ENCODE measurements at regions not wholly inside any gene's neighbourhood (a gene's known extent, or its start where the extent isn't known, plus 50 kb on each side); places are given as distances from the start of the nearest gene placed in this dataset.

DNA sequence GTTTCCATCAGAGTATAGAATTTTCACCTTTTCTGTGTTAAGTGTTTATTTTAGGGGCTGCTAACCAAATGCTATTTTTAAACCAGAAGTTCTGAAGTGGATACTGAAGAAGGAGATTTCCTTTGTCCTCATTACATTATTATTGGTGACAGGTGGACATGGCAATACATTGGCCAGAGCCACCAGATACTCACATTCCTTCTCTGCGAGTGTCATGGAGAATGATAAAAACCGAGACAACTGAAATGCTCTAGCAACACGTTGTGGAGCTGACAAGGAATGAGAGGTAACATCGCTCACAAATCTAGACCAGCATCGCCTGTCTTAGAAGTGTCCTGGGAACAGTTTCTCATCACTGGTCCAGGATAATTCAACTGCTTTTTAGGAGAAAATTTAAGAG is 241.2 kb downstream of the IRS1 start:
- DNase-seq (ENCODE audit: low read depth in 1 of 2, low spot score in 1 of 2) = no peak
- TF ChIP-seq, protein P1, sequence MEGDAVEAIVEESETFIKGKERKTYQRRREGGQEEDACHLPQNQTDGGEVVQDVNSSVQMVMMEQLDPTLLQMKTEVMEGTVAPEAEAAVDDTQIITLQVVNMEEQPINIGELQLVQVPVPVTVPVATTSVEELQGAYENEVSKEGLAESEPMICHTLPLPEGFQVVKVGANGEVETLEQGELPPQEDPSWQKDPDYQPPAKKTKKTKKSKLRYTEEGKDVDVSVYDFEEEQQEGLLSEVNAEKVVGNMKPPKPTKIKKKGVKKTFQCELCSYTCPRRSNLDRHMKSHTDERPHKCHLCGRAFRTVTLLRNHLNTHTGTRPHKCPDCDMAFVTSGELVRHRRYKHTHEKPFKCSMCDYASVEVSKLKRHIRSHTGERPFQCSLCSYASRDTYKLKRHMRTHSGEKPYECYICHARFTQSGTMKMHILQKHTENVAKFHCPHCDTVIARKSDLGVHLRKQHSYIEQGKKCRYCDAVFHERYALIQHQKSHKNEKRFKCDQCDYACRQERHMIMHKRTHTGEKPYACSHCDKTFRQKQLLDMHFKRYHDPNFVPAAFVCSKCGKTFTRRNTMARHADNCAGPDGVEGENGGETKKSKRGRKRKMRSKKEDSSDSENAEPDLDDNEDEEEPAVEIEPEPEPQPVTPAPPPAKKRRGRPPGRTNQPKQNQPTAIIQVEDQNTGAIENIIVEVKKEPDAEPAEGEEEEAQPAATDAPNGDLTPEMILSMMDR (IDR thresholded peaks at IDR 0.05; ENCODE audit: insufficient read depth, low read length) = no peak
- no peak for TF ChIP-seq SPI1 (IDR thresholded peaks at IDR 0.05; ENCODE audit: borderline replicate concordance, low read depth)
- TF ChIP-seq, protein P2, sequence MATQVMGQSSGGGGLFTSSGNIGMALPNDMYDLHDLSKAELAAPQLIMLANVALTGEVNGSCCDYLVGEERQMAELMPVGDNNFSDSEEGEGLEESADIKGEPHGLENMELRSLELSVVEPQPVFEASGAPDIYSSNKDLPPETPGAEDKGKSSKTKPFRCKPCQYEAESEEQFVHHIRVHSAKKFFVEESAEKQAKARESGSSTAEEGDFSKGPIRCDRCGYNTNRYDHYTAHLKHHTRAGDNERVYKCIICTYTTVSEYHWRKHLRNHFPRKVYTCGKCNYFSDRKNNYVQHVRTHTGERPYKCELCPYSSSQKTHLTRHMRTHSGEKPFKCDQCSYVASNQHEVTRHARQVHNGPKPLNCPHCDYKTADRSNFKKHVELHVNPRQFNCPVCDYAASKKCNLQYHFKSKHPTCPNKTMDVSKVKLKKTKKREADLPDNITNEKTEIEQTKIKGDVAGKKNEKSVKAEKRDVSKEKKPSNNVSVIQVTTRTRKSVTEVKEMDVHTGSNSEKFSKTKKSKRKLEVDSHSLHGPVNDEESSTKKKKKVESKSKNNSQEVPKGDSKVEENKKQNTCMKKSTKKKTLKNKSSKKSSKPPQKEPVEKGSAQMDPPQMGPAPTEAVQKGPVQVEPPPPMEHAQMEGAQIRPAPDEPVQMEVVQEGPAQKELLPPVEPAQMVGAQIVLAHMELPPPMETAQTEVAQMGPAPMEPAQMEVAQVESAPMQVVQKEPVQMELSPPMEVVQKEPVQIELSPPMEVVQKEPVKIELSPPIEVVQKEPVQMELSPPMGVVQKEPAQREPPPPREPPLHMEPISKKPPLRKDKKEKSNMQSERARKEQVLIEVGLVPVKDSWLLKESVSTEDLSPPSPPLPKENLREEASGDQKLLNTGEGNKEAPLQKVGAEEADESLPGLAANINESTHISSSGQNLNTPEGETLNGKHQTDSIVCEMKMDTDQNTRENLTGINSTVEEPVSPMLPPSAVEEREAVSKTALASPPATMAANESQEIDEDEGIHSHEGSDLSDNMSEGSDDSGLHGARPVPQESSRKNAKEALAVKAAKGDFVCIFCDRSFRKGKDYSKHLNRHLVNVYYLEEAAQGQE (IDR thresholded peaks at IDR 0.05; ENCODE audit: insufficient replicate concordance, low read depth) = no peak
- TF ChIP-seq POLR2AphosphoS5 (IDR thresholded peaks at IDR 0.05; ENCODE audit: low read depth) = no peak
- no peak for TF ChIP-seq GABPA (IDR thresholded peaks at IDR 0.05; ENCODE audit: low read depth)
- Histone ChIP-seq H3K27me3 (ENCODE audit: insufficient read depth, poor library complexity, severe bottlenecking) (no peaks in the 10 kb centered on the region), H3K27ac (replicated peaks) (no peak overlapping the region), H3K4me3 (replicated peaks; ENCODE audit: insufficient read depth, low read length) (no peak overlapping the region)

DNA sequence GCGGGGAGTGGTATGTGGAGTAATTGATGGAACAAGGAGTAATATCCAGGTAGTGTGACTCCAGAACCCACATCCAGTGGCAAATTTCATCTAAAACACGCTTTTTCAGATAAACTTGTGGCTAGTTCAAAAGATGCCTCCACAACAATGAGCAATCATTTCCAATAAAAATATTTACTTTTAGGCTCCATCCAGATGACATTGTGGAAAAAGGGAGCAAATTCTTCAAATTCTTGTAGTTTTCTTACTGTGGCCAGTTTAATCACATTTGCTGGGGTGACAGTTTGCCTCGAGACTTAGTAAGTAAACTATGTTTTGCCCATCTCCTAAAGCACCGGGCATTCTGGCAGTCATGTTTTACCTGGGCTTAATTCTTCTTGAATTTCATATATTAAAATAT is 243.6 kb downstream of the IRS1 start:
- Histone ChIP-seq H3K27me3 (ENCODE audit: insufficient read depth, poor library complexity, severe bottlenecking) (no peaks in the 10 kb centered on the region), H3K4me3 (replicated peaks; ENCODE audit: insufficient read depth, low read length) (no peak overlapping the region), H3K27ac (replicated peaks) (no peak overlapping the region)
- TF ChIP-seq, protein P2 (IDR thresholded peaks at IDR 0.05; ENCODE audit: insufficient replicate concordance, low read depth) = no peak
- TF ChIP-seq, protein P1 (IDR thresholded peaks at IDR 0.05; ENCODE audit: insufficient read depth, low read length) = no peak
- no peak for TF ChIP-seq GABPA (IDR thresholded peaks at IDR 0.05; ENCODE audit: low read depth)
- TF ChIP-seq POLR2AphosphoS5 (IDR thresholded peaks at IDR 0.05; ENCODE audit: low read depth) = no peak
- TF ChIP-seq SPI1 (IDR thresholded peaks at IDR 0.05; ENCODE audit: borderline replicate concordance, low read depth) = no peak
- no peak for DNase-seq (ENCODE audit: low read depth in 1 of 2, low spot score in 1 of 2)

DNA sequence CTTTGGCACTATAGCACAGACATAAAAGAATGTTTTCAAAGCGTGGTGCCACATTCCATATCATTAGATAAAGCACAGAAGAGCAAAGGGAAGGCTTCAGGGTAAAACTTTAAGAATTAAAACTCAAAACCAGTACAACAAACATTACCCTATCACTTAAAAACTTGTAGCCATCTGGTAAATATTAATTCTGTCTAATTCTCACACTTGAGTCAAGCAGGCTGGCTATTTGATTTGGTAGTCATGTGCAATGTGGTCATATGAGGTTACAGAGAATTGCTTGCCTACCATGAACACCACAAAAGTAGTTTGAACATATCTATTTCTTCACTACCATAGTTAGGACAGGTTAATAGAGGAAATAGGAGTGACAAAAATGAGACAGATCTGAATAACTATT is 244.9 kb downstream of the IRS1 start:
- Histone ChIP-seq H3K27ac (replicated peaks) (no peak overlapping the region), H3K27me3 (ENCODE audit: insufficient read depth, poor library complexity, severe bottlenecking) (no peaks in the 10 kb centered on the region), H3K4me3 (replicated peaks; ENCODE audit: insufficient read depth, low read length) (no peak overlapping the region)
- DNase-seq (ENCODE audit: low read depth in 1 of 2, low spot score in 1 of 2) = no peak
- TF ChIP-seq POLR2AphosphoS5 (IDR thresholded peaks at IDR 0.05; ENCODE audit: low read depth) = no peak
- TF ChIP-seq SPI1 (IDR thresholded peaks at IDR 0.05; ENCODE audit: borderline replicate concordance, low read depth) = no peak
- TF ChIP-seq, protein P1 (IDR thresholded peaks at IDR 0.05; ENCODE audit: insufficient read depth, low read length) = no peak
- TF ChIP-seq, protein P2 (IDR thresholded peaks at IDR 0.05; ENCODE audit: insufficient replicate concordance, low read depth) = no peak
- TF ChIP-seq GABPA (IDR thresholded peaks at IDR 0.05; ENCODE audit: low read depth) = no peak
